GM18508 (cell line): ENCODE measurements at regions not wholly inside any gene's neighbourhood (a gene's known extent, or its start where the extent isn't known, plus 50 kb on each side); places are given as distances from the start of the nearest gene placed in this dataset.

Experiments used
- ATAC-seq: cut with Tn5 transposase; IDR thresholded peaks from one replicate; pipeline ENCODE4 v1.9.1; 2021; ENCODE audit warnings: moderate number of reproducible peaks; ENCODE audit not compliant: insufficient read depth, unreplicated experiment

DNA sequence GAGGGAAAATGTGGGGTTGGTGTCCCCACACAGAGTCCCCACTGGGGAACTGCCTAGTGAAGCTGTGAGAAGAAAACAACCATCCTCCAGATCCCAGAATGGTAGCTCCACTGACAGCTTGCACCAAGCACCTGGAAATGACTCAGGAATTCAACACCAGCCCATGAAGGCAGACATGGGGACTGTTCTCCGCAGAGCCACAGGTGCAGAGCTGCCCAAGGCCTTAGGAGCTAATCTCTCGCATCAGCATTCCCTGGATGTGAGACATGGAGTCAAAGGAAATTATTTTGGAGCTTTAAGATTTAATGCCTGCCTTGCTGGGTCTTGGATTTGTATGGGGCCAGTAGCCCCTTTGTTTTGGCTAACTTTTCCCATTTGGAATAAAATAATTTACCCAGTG, 367.9 kb downstream of the FAM133A start:
- no peak for ATAC-seq

DNA sequence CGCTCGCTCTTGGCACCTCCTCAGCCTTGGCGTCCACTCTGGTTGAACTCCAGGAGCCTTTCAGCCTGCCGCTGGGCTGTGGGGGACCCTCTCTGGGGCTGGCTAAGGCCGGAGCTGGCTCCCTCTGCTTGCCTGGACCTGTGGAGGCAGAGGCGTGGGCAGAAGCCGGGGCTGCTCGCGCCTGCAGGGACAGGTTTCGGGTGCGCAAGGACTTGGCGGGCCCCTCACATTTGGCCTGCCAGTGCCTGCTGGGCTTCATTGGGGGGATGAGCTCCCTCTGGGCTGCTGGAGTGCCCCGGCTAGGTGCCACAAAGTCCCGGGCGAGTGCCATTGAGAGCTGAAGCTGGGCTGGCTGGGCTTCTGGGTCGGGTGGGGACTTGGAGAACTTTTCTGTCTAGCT, 371.7 kb downstream of the FAM133A start:
- ATAC-seq = no peak

- ATAC-seq = no peak
These were observed 377.9 kb downstream of the FAM133A start for GRCh38 chrX:94051926-94052325.

DNA sequence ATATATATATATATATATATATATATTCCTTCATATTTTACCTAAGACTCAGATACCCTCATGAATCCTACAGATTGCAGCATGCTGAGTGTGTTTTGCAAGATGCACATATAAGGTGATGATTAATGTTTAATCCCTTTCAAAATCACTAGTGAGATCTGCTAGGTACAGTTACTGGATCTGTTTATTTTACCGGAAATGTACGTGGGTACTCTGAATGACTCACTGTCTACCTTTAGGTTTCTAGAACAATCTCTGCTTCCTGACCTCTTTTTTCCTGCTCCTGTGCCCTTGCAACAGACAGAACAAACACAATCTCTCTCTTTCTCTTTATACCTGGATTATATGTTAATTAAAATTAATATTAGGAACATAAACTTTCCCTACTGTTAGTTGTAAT, 379.6 kb downstream of the FAM133A start:
- ATAC-seq = no peak

GRCh38 chrX:94057385-94057784, 383.4 kb downstream of the FAM133A start:
- no peak for ATAC-seq

GRCh38 chrX:94058728-94059382, 384.8 kb downstream of the FAM133A start:
- ATAC-seq = no peak

- no peak for ATAC-seq
These were observed 391.1 kb downstream of the FAM133A start for GRCh38 chrX:94065091-94065490.

DNA sequence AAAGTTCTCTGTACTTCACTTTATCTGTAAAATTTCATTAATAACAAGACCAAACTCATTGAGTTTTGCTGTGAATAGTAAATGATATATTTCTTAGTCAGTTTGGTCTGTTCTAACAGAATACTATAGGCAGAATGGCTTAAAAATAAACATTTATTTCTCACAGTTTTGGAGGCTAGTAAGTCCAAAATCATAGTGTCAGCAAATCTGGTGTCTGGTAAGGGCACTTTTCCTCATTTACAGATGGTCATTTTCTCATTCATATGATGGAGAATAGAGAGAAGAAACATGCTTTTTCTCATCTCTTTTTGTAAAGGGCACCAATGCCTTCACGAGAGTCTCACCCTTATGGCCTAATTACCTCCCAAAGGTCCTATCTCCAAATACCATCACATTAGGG, 415.1 kb downstream of the FAM133A start:
- no peak for ATAC-seq

GRCh38 chrX:94097868-94098267, 423.9 kb downstream of the FAM133A start:
- no peak for ATAC-seq

DNA sequence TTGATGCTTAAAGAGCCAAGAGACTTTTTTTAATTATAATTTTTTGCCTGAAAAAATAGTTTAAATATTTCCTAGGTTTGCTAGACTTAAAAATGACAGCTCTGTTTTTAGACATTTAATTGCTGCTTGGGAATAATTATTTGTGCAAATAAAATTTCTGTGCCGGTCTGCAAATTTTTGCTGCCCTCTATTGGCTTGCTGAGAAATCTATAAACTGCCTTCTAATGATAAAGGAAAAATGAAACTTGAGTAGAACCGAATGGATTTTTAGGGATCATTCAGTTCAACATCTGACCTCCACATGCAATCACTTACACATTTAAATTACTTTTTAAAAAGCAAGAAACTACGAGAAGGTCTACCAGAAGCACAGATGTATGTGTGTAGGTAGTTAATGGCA, 434.0 kb downstream of the FAM133A start:
- ATAC-seq = no peak

DNA sequence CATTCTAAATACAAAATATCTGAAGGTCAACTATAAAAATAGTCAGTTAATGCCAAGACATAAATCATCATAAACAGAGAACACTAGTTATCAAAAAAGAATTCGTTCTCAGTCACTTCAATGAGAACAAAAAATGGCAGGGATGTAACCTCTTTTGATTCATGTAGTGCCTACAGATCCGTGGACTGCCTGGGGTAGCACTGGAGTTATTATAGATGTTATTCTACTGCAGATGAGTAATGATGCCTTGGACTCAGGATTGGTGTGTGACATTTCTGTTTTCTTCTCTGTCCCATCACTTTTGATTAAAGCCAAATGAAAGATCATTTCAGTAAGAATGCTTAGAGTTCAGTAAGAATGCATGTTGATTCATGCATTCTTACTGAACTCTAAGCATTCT, 440.4 kb downstream of the FAM133A start:
- ATAC-seq = no peak

GRCh38 chrX:94121799-94122198, 447.8 kb downstream of the FAM133A start:
- ATAC-seq = no peak

GRCh38 chrX:94123062-94123461, 449.1 kb downstream of the FAM133A start:
- ATAC-seq = no peak

GRCh38 chrX:94162971-94163370, 489.0 kb downstream of the FAM133A start:
- ATAC-seq = no peak

- ATAC-seq = no peak
These were observed 504.3 kb downstream of the FAM133A start for GRCh38 chrX:94178145-94178788.

DNA sequence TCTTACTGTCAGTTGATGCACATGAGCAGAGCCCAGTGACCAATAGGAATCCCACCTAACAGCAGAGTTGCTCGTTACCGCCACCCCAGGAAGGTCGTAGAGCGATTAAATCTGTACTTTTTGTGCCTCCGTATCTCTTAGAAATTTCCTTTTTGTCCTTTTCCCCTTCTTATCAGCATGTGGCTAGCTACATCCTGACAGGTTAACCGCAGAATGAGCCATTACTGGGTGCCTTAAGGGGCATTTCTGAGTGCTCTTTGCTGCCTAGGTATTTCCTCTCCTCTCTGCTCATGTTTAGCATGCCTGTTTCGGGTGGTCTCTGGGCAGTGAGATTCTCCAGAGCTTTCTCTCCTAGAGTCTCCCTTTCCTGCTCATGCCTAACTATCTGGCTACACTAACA, 530.5 kb downstream of the FAM133A start:
- ATAC-seq = no peak

GRCh38 chrX:94216738-94217137, 542.7 kb downstream of the FAM133A start:
- ATAC-seq = no peak

- ATAC-seq = no peak
These were observed 578.2 kb downstream of the FAM133A start for GRCh38 chrX:94252211-94252610.

GRCh38 chrX:94256396-94256795, 582.4 kb downstream of the FAM133A start:
- ATAC-seq = no peak

DNA sequence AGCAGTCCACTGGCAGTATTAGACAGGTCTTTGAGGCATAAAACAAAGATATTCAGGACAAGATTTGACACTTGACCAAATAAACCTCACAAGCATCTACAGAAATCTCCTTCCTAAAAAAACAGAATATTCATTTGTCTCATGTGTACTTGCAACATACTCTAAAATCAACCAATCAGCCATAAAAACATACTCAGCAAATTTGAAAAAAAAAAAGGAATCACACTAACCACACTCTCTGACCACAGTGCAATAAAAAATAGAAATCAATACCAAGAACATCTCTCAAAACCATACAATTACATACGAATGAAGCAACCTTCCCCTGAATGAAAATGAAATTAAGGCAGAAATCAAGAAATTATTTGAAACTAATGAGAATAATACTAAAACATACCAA, 591.3 kb downstream of the FAM133A start:
- ATAC-seq = no peak

DNA sequence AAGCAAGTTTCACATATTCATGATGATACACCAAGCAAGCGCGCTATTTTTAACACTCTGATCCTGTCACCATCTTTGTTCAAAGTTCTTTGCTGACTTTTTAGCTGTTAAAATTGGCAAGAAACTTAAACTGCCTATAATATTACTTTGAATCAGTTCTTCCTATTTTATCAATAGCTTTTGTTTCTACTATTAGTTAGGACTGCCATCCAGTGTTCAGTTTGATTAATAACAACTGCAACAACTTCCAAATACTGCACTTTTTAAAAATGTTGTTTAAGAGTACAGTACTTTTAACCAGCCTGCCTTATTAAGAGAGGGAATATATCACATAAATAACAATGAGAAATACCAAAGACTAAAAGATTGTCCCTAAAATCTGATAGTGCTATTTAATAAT, 614.3 kb downstream of the FAM133A start:
- ATAC-seq = no peak

DNA sequence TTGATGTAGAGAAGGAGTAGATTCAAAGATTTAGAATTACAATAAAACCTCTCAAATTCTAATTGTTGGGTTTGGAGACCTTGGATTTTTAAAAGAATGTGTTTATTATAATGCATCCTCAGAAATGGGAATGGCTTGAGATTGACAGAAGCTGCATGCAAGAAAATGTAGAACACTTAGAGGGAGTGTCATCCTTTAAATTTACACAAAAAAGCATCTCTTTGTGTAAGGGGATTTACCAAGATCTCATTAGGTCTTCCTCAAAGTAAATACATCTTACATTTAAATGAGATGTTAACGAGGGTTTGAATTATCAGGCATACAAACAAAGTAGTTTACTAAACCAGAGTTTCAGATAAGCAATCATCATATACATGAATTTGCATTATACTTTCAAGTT, 615.0 kb downstream of the FAM133A start:
- no peak for ATAC-seq
